BJ (cell line): ENCODE measurements at regions not wholly inside any gene's neighbourhood (a gene's known extent, or its start where the extent isn't known, plus 50 kb on each side); places are given as distances from the start of the nearest gene placed in this dataset.

Source experiments
- CTCF ChIA-PET: fragments of 350-600 bp; formaldehyde crosslinking; extraction: SDS; loops from one replicate; lab custom pipeline; 2021; ENCODE audit warnings: antibody characterized with exemption, inconsistent platforms; lab: Yijun Ruan, JAX
- POLR2A ChIA-PET: fragments of 300-600 bp; sonication (Branson Sonifier 250); formaldehyde crosslinking; extraction: SDS; loops from one replicate; lab custom pipeline; 2021; ENCODE audit warnings: antibody characterized with exemption; lab: Charles Lee
- DNase-seq: peaks from one replicate; pipeline ENCODE4 v3.0.0-alpha.2; 2011; ENCODE audit warnings: low read depth
- H3K27me3 ChIP-seq: 2 replicates; pipeline ENCODE4 v1.6.0; 2011; ENCODE audit warnings: low read length; ENCODE audit not compliant: control insufficient read depth, insufficient read depth
- H3K36me3 ChIP-seq: 2 replicates; pipeline ENCODE4 v1.5.1; 2011; ENCODE audit warnings: low read length; ENCODE audit not compliant: control insufficient read depth, insufficient read depth
- H3K4me3 ChIP-seq: 2 replicates; pipeline ENCODE4 v1.5.1; 2011; ENCODE audit warnings: low read depth, mild to moderate bottlenecking, control low read depth, low read length
- CTCF ChIP-seq: IDR thresholded peaks from 2 replicates; pipeline ENCODE4 v1.5.1; 2011; ENCODE audit warnings: low read depth, mild to moderate bottlenecking, control low read depth, inconsistent platforms, low read length, moderate library complexity; ENCODE audit not compliant: insufficient read depth

GRCh38 chr17:34717092-34717491 is 137.7 kb downstream of the TMEM132E start:
- DNase-seq: no peak
- CTCF ChIA-PET: no interaction called here
- H3K36me3 ChIP-seq: no peaks in the 10 kb centered on the region
- POLR2A ChIA-PET: no interaction called here
- TF ChIP-seq CTCF: no peak
- H3K27me3 ChIP-seq: no peaks in the 10 kb centered on the region
- no peak overlapping the region for H3K4me3 ChIP-seq

GRCh38 chr17:34716291-34716690 is 136.9 kb downstream of the TMEM132E start:
- no peaks in the 10 kb centered on the region for H3K36me3 ChIP-seq
- ChIA-PET CTCF (no interaction called here), POLR2A (no interaction called here)
- no peak for DNase-seq
- no peaks in the 10 kb centered on the region for H3K27me3 ChIP-seq
- H3K4me3 ChIP-seq: no peak overlapping the region
- TF ChIP-seq CTCF: no peak

- H3K27me3 ChIP-seq: no peaks in the 10 kb centered on the region
- no peak for TF ChIP-seq CTCF
- H3K36me3 ChIP-seq: no peaks in the 10 kb centered on the region
- DNase-seq: no peak
- POLR2A ChIA-PET: no interaction called here
- CTCF ChIA-PET: no interaction called here
- H3K4me3 ChIP-seq: no peak overlapping the region
Measured at GRCh38 chr17:34715504-34715903, 136.1 kb downstream of the TMEM132E start.

GRCh38 chr17:34714475-34715410 is 135.4 kb downstream of the TMEM132E start:
- CTCF ChIA-PET: no interaction called here
- Histone ChIP-seq H3K27me3 (no peaks in the 10 kb centered on the region), H3K4me3 (no peak overlapping the region), H3K36me3 (no peaks in the 10 kb centered on the region)
- DNase-seq: no peak
- POLR2A ChIA-PET: no interaction called here
- no peak for TF ChIP-seq CTCF

GRCh38 chr17:34713687-34714086 is 134.3 kb downstream of the TMEM132E start:
- Histone ChIP-seq H3K27me3 (no peaks in the 10 kb centered on the region), H3K36me3 (no peaks in the 10 kb centered on the region), H3K4me3 (no peak overlapping the region)
- no peak for TF ChIP-seq CTCF
- ChIA-PET POLR2A (no interaction called here), CTCF (no interaction called here)
- DNase-seq: no peak
